H1 (cell line): ENCODE measurements at regions not wholly inside any gene's neighbourhood (a gene's known extent, or its start where the extent isn't known, plus 50 kb on each side); places are given as distances from the start of the nearest gene placed in this dataset.

Experiments used
- CTCF ChIA-PET: fragments of 300-600 bp; sonication (Branson Sonifier 250); formaldehyde crosslinking; loops from one replicate; lab custom pipeline; 2021; ENCODE audit not compliant: partially characterized antibody; lab: Charles Lee
- POLR2A ChIA-PET: fragments of 300-600 bp; sonication (Branson Sonifier 250); formaldehyde crosslinking; loops from one replicate; lab custom pipeline; 2021; ENCODE audit warnings: inconsistent platforms; ENCODE audit not compliant: partially characterized antibody; lab: Charles Lee
- DNase-seq, 2 experiments: peaks; one replicate each; pipeline versions ENCODE4 v3.0.0 to v3.0.0-alpha.2; 2010 to 2022; ENCODE audit warnings: low spot score in 2 of 2, low read depth in 1 of 2, mixed read lengths in 1 of 2
- FAIRE-seq: peaks from 2 replicates; lab custom pipeline; 2011; peaks lifted over from hg19 to GRCh38; lab: Jason Lieb, UNC
- H2AFZ ChIP-seq: 2 replicates; pipeline ENCODE4 v1.8.1; 2012; ENCODE audit warnings: low read length, inconsistent platforms
- H2AK5ac ChIP-seq: 2 replicates; pipeline ENCODE4 v1.6.1; 2013; ENCODE audit warnings: low read depth, low read length
- H2BK120ac ChIP-seq: replicated peaks from 2 replicates; pipeline ENCODE3; 2013; ENCODE audit warnings: low read depth, low read length, inconsistent platforms
- H2BK12ac ChIP-seq: 2 replicates; pipeline ENCODE4 v1.6.1; 2013; ENCODE audit warnings: low read depth, low read length
- H2BK15ac ChIP-seq: 2 replicates; pipeline ENCODE4 v1.6.1; 2013; ENCODE audit warnings: low read length
- H2BK20ac ChIP-seq: 2 replicates; pipeline ENCODE4 v1.6.1; 2013; ENCODE audit warnings: low read length
- H2BK5ac ChIP-seq: 2 replicates; pipeline ENCODE4 v1.6.1; 2013; ENCODE audit warnings: low read depth, low read length
- H3K14ac ChIP-seq: 2 replicates; pipeline ENCODE4 v1.6.1; 2013; ENCODE audit warnings: inconsistent platforms; ENCODE audit not compliant: insufficient read length
- H3K18ac ChIP-seq: 2 replicates; pipeline ENCODE4 v1.6.1; 2013; ENCODE audit warnings: low read length; ENCODE audit errors: extremely low read depth
- H3K23ac ChIP-seq: 2 replicates; pipeline ENCODE4 v1.6.1; 2013; ENCODE audit warnings: inconsistent platforms; ENCODE audit not compliant: insufficient read length
- H3K23me2 ChIP-seq: 2 replicates; pipeline ENCODE4 v1.6.1; 2013; ENCODE audit warnings: low read depth, low read length
- H3K27ac ChIP-seq: 2 replicates; pipeline ENCODE4 v1.6.1; 2011; ENCODE audit warnings: low read depth, low read length, inconsistent platforms
- H3K27me3 ChIP-seq, 4 experiments: replicated peaks in 1 of 4; 1 replicate in 1 of 4; 2 replicates in 3 of 4; pipeline versions ENCODE4 v1.6.1 to v1.8.1; 2011 to 2013; ENCODE audit warnings: low read length in 3 of 4, mild to moderate bottlenecking in 3 of 4, inconsistent platforms in 2 of 4, mixed read lengths in 2 of 4, moderate library complexity in 1 of 4; ENCODE audit not compliant: control insufficient read depth in 3 of 4, insufficient read depth in 3 of 4; ENCODE audit errors: extremely low read depth in 1 of 4
- H3K36me3 ChIP-seq, 4 experiments: 2 replicates each; pipeline versions ENCODE4 v1.6.1 to v1.8.1; 2011 to 2013; ENCODE audit warnings: mild to moderate bottlenecking in 4 of 4, low read length in 3 of 4, moderate library complexity in 2 of 4, control low read depth in 1 of 4, inconsistent platforms in 1 of 4; ENCODE audit not compliant: insufficient read depth in 4 of 4, control insufficient read depth in 2 of 4
- H3K4ac ChIP-seq: replicated peaks from 2 replicates; pipeline ENCODE3; 2013; ENCODE audit warnings: low read length, low read depth, mixed read lengths, inconsistent platforms; ENCODE audit not compliant: insufficient read length
- H3K4me1 ChIP-seq, 4 experiments: replicated peaks in 1 of 4; 1 replicate in 1 of 4; 2 replicates in 3 of 4; pipeline versions ENCODE4 v1.6.1 to v1.8.1; 2011 to 2013; ENCODE audit warnings: low read length in 3 of 4, inconsistent platforms in 2 of 4, mixed read lengths in 1 of 4; ENCODE audit not compliant: insufficient read depth in 4 of 4, control insufficient read depth in 3 of 4
- H3K4me2 ChIP-seq, 2 experiments: 2 replicates each; pipeline versions ENCODE4 v1.6.1 to v1.8.1; 2011 to 2013; ENCODE audit warnings: low read depth in 2 of 2, low read length in 2 of 2, control low read depth in 1 of 2, inconsistent platforms in 1 of 2, mild to moderate bottlenecking in 1 of 2; ENCODE audit not compliant: insufficient read depth in 1 of 2
- H3K4me3 ChIP-seq, 4 experiments: fragments of 200-600, 300-600 bp in 1 of 4; sonication (generic), shearing (Covaris generic), sonication (Bioruptor Twin) in 1 of 4; 2 replicates each; pipeline versions ENCODE4 v1.5.1 to v1.8.1; 2011 to 2016; ENCODE audit warnings: low read length in 4 of 4, low read depth in 3 of 4, control low read depth in 2 of 4, inconsistent platforms in 2 of 4, mild to moderate bottlenecking in 2 of 4, mixed read lengths in 1 of 4, moderate library complexity in 1 of 4; ENCODE audit not compliant: insufficient read depth in 2 of 4; ENCODE audit errors: extremely low read depth in 1 of 4
- H3K56ac ChIP-seq: replicated peaks from 2 replicates; pipeline ENCODE3; 2013; ENCODE audit warnings: low read depth, mild to moderate bottlenecking, mixed read lengths, low read length, inconsistent platforms; ENCODE audit not compliant: insufficient read length
- H3K79me1 ChIP-seq: 2 replicates; pipeline ENCODE4 v1.6.1; 2013; ENCODE audit warnings: low read depth, low read length, control low read depth
- H3K79me2 ChIP-seq, 2 experiments: 2 replicates each; pipeline versions ENCODE4 v1.6.1 to v1.8.1; 2012 to 2013; ENCODE audit warnings: low read length in 2 of 2, mild to moderate bottlenecking in 2 of 2, inconsistent platforms in 1 of 2; ENCODE audit not compliant: insufficient read depth in 2 of 2, control insufficient read depth in 1 of 2
- H3K9ac ChIP-seq, 4 experiments: replicated peaks in 1 of 4; 1 replicate in 1 of 4; 2 replicates in 3 of 4; pipeline versions ENCODE4 v1.6.1 to v1.8.1; 2011 to 2013; ENCODE audit warnings: low read depth in 3 of 4, low read length in 3 of 4, control low read depth in 2 of 4, mild to moderate bottlenecking in 2 of 4, moderate library complexity in 2 of 4, inconsistent platforms in 1 of 4; ENCODE audit errors: extremely low read depth in 1 of 4
- H3K9me3 ChIP-seq, 2 experiments: 2 replicates each; pipeline versions ENCODE4 v1.6.1 to v1.8.1; 2012 to 2013; ENCODE audit warnings: mild to moderate bottlenecking in 2 of 2, moderate library complexity in 2 of 2, control low read depth in 1 of 2, inconsistent platforms in 1 of 2, low read depth in 1 of 2, low read length in 1 of 2, mixed read lengths in 1 of 2; ENCODE audit not compliant: insufficient read depth in 2 of 2
- H4K20me1 ChIP-seq, 2 experiments: replicated peaks in 1 of 2; 2 replicates each; pipeline versions ENCODE3 to v1.8.1; 2011 to 2013; ENCODE audit warnings: inconsistent platforms in 2 of 2, low read length in 2 of 2, mild to moderate bottlenecking in 1 of 2; ENCODE audit not compliant: insufficient read depth in 2 of 2, control insufficient read depth in 1 of 2
- H4K5ac ChIP-seq: 2 replicates; pipeline ENCODE4 v1.6.1; 2013; ENCODE audit warnings: low read length, low read depth, mixed read lengths, inconsistent platforms; ENCODE audit not compliant: insufficient read length
- H4K8ac ChIP-seq: 2 replicates; pipeline ENCODE4 v1.8.0; 2013; ENCODE audit warnings: mild to moderate bottlenecking, moderate library complexity, low read length, inconsistent platforms; ENCODE audit not compliant: insufficient read depth; ENCODE audit errors: extremely low read depth
- H4K91ac ChIP-seq: replicated peaks from 2 replicates; pipeline ENCODE3; 2013; ENCODE audit warnings: low read length, mixed read lengths, inconsistent platforms; ENCODE audit not compliant: insufficient read length
- ASH2L ChIP-seq: fragments of 200-600, 300-600 bp; sonication (generic); IDR thresholded peaks from one replicate; pipeline ENCODE4 v1.7.1; 2017; ENCODE audit warnings: low read length
- CBX8 ChIP-seq: fragments of 300-800, 300-1000 bp; sonication (generic); IDR thresholded peaks from 2 replicates; pipeline ENCODE4 v1.7.1; 2016; ENCODE audit warnings: low read depth, low read length, borderline replicate concordance
- KDM1A ChIP-seq: fragments of 200-600, 300-600 bp; sonication (generic); IDR thresholded peaks from 2 replicates; pipeline ENCODE4 v1.7.1; 2016; ENCODE audit warnings: mild to moderate bottlenecking, low read length, borderline replicate concordance
- KDM4A ChIP-seq: IDR thresholded peaks from one replicate; pipeline ENCODE4 v1.7.1; 2012; ENCODE audit warnings: low read depth, mild to moderate bottlenecking, moderate library complexity, low read length, inconsistent platforms; ENCODE audit not compliant: severe bottlenecking
- MAFK ChIP-seq: IDR thresholded peaks from 2 replicates; pipeline ENCODE4 v1.6.1; 2012; ENCODE audit warnings: low read depth, mild to moderate bottlenecking, improper control_type of control experiment, low read length
- NANOG ChIP-seq: IDR thresholded peaks from 2 replicates; pipeline ENCODE4 v1.6.1; 2011; ENCODE audit warnings: low read length, low read depth, mild to moderate bottlenecking, inconsistent platforms; ENCODE audit not compliant: insufficient read depth, poor library complexity, severe bottlenecking
- RXRA ChIP-seq: IDR thresholded peaks from 2 replicates; pipeline ENCODE4 v1.6.1; 2011; ENCODE audit warnings: low read depth, mild to moderate bottlenecking, low read length, moderate library complexity; ENCODE audit not compliant: insufficient read depth
- TCF12 ChIP-seq: IDR thresholded peaks from 2 replicates; pipeline ENCODE4 v1.6.1; 2011; ENCODE audit warnings: low read depth, mild to moderate bottlenecking, low read length
- WGBS, 2 experiments: shearing (Covaris generic) in 1 of 2; methylation state at CpG; one replicate each; pipeline versions ENCODE4 v1.1.6 to v1.1.7; 2013 to 2015; ENCODE audit warnings: low lambda C conversion rate in 2 of 2, mixed read lengths in 2 of 2, inconsistent platforms in 1 of 2, low coverage in 1 of 2, missing lambda C conversion rate in 1 of 2; ENCODE audit not compliant: insufficient replicate concordance in 2 of 2, insufficient coverage in 1 of 2, insufficient read length in 1 of 2; ENCODE audit errors: extremely low coverage in 1 of 2, missing lambda C conversion rate in 1 of 2; 5-methylcytosine and 5-hydroxymethylcytosine counted together

DNA sequence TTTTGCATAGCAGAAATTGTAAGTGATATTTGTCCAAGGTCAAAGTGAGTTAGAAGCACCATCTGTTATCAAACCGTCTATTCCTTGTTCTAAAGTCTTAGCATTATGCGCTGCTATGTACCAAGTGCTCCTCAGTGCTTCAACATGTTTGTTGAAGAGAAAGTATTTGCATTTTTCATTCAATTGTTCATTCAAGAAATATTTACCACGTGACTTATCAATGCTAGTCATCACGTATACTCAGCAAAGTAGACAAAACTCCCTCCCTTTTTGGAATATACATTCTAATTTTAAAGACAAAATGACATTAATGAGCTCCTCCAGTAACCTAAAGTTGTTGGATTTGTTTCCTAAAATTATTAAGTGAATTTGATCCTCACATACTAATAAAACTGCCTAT lies 388.0 kb upstream of the CDH8 start:
- Histone ChIP-seq H4K91ac (no peak overlapping the region), H3K27me3 (no peaks in the 10 kb centered on the region), H3K79me2 (no peaks in the 10 kb centered on the region), H2BK20ac (no peak overlapping the region), H4K8ac (no peak overlapping the region), H2BK5ac (no peak overlapping the region), H4K5ac (no peak overlapping the region), H3K4me3 (no peak overlapping the region), H3K56ac (no peak overlapping the region), H2AK5ac (no peak overlapping the region), H3K23me2 (no peaks in the 10 kb centered on the region), H3K9ac (no peak overlapping the region), H3K36me3 (no peaks in the 10 kb centered on the region), H3K9me3 (no peaks in the 10 kb centered on the region), H2BK15ac (no peak overlapping the region), H3K23ac (no peak overlapping the region), H3K18ac (no peak overlapping the region), H3K27ac (no peak overlapping the region), H3K4me2 (no peak overlapping the region), H2AFZ (no peak overlapping the region), H3K4ac (no peak overlapping the region), H2BK12ac (no peak overlapping the region), H3K14ac (no peak overlapping the region), H3K4me1 (no peaks in the 10 kb centered on the region), H2BK120ac (no peak overlapping the region), H3K79me1 (no peaks in the 10 kb centered on the region), H4K20me1 (no peaks in the 10 kb centered on the region)
- ChIA-PET CTCF (no interaction called here), POLR2A (no interaction called here)
- 87% methylated on average over 4 of the region's 4 CpGs; no CpG with 5 or more reads in 1 of the 2 experiments for WGBS, 2 experiments
- FAIRE-seq = no peak
- no peak for DNase-seq
- TF ChIP-seq MAFK (no peak), NANOG (no peak), RXRA (no peak), KDM4A (no peak), ASH2L (no peak), TCF12 (no peak), CBX8 (no peak), KDM1A (no peak)
